ENCODE measurements at regions not wholly inside any gene's neighbourhood (a gene's known extent, or its start where the extent isn't known, plus 50 kb on each side); places are given as distances from the start of the nearest gene placed in this dataset.

- no peak for TF ChIP-seq EP300 (IDR thresholded peaks at IDR 0.05; ENCODE audit: borderline replicate concordance in 1 of 2, low read depth in 1 of 2, low read length in 1 of 2)
- no peak for TF ChIP-seq ZBTB33 (IDR thresholded peaks at IDR 0.05; ENCODE audit: borderline replicate concordance, low read depth)
- no peak for TF ChIP-seq TEAD4 (IDR thresholded peaks at IDR 0.05; ENCODE audit: borderline replicate concordance, insufficient read depth)
Measured at GRCh38 chr1:30818568-30819243, 61.1 kb upstream of the LAPTM5 start (continued).

- no peak overlapping the region for H3K27ac ChIP-seq (ENCODE audit: low read depth in 2 of 2, low read length in 1 of 2)
- DNase-seq: no peak
- H3K4me1 ChIP-seq (ENCODE audit: control insufficient read depth in 1 of 2, insufficient read depth in 2 of 2, low read depth in 1 of 2, low read length in 1 of 2): peaks cover 14 to 25% of the 10 kb centered on the region in 2 experiments; a peak in 3 of 4 replicates
- TF ChIP-seq RXRA (IDR thresholded peaks at IDR 0.05; ENCODE audit: borderline replicate concordance, low read depth) (no peak), SMC3 (IDR thresholded peaks at IDR 0.05; ENCODE audit: low read depth, low read length) (no peak), TEAD4 (IDR thresholded peaks at IDR 0.05; ENCODE audit: borderline replicate concordance, insufficient read depth) (no peak), SIN3A (IDR thresholded peaks at IDR 0.05; ENCODE audit: borderline replicate concordance, low read depth, low read length) (no peak), FOXM1 (IDR thresholded peaks at IDR 0.05; ENCODE audit: low read depth) (no peak), GABPA (IDR thresholded peaks at IDR 0.05; ENCODE audit: low read depth) (no peak), USF2 (IDR thresholded peaks at IDR 0.05; ENCODE audit: borderline replicate concordance, low read depth, low read length) (no peak), RCOR1 (IDR thresholded peaks at IDR 0.05; ENCODE audit: low read length) (no peak), FOSL2 (IDR thresholded peaks at IDR 0.05; ENCODE audit: borderline replicate concordance, low read depth) (no peak), RAD21 (IDR thresholded peaks at IDR 0.05; ENCODE audit: low read length) (no peak)
- H3K9ac ChIP-seq: no peak overlapping the region
- H3K36me3 ChIP-seq (replicated peaks in 1 of 2; ENCODE audit: control insufficient read depth in 1 of 2, insufficient read depth in 2 of 2, low read length in 1 of 2): no peaks in the 10 kb centered on the region
- WGBS (ENCODE audit: low lambda C conversion rate): 96% methylated on average over 3 of the region's 3 CpGs
- no peaks in the 10 kb centered on the region for H3K27me3 ChIP-seq (ENCODE audit: insufficient read depth)
- H3K4me3 ChIP-seq (ENCODE audit: low read depth in 2 of 2, low read length in 1 of 2): no peak overlapping the region
- ChIA-PET POLR2A (no interaction called here), CTCF (interaction anchor here (0.7 to 34.2 kb wide), 7 partner anchors 11 to 347 kb away, joined by 3 to 1422 read pairs (median 3); partner anchors contain the start of gene SDC3)
- H3K9me2 ChIP-seq: no peaks in the 10 kb centered on the region
- no peaks in the 10 kb centered on the region for H3K9me3 ChIP-seq
- no peaks in the 10 kb centered on the region for H3F3A ChIP-seq (replicated peaks; ENCODE audit: insufficient read depth)
- no peak overlapping the region for H3K4me2 ChIP-seq
- H2AFZ ChIP-seq (ENCODE audit: low read depth): no peak overlapping the region
- H3K79me2 ChIP-seq (ENCODE audit: insufficient read depth): no peaks in the 10 kb centered on the region
- H4K20me1 ChIP-seq (ENCODE audit: insufficient read depth): no peaks in the 10 kb centered on the region
Measured at GRCh38 chr1:30817548-30817947, 60.0 kb upstream of the LAPTM5 start.

All from SK-N-SH (cell line).